Activated naive CD8-positive, alpha-beta T cell treated with anti-CD3 and anti-CD28 coated beads, Interleukin-2, amount 50 U/mL, for 24 hours (primary cell): ENCODE measurements at regions not wholly inside any gene's neighbourhood (a gene's known extent, or its start where the extent isn't known, plus 50 kb on each side); places are given as distances from the start of the nearest gene placed in this dataset.

Experiments
- ATAC-seq: fragments of 150-1000 bp; cut with Tn5 transposase; one replicate; pipeline ENCODE4 v1.10.0; 2021
- DNase-seq: peaks from one replicate; pipeline ENCODE4 v3.0.0; 2021
- H3K27ac Mint-ChIP-seq: one replicate; pipeline ENCODE4 v1.8.0; 2021; ENCODE audit warnings: mild to moderate bottlenecking, mixed read lengths
- H3K27me3 Mint-ChIP-seq: one replicate; pipeline ENCODE4 v1.8.0; 2021; ENCODE audit warnings: mixed read lengths
- H3K36me3 Mint-ChIP-seq: one replicate; pipeline ENCODE4 v1.8.0; 2021; ENCODE audit warnings: low read depth, mixed read lengths
- H3K4me1 Mint-ChIP-seq: one replicate; pipeline ENCODE4 v1.8.0; 2021; ENCODE audit warnings: mixed read lengths
- H3K4me3 Mint-ChIP-seq: one replicate; pipeline ENCODE4 v1.8.0; 2021; ENCODE audit warnings: mild to moderate bottlenecking, moderate library complexity, mixed read lengths
- H3K9me3 Mint-ChIP-seq: one replicate; pipeline ENCODE4 v1.8.0; 2021; ENCODE audit warnings: mixed read lengths

GRCh38 chr5:98425640-98426039 lies 347.8 kb upstream of the RGMB start:
- no peaks in the 10 kb centered on the region for H3K9me3 Mint-ChIP-seq

GRCh38 chr5:98428806-98429205 lies 344.7 kb upstream of the RGMB start:
- no peak for ATAC-seq
- Mint-ChIP-seq H3K27ac (no peak overlapping the region), H3K9me3 (no peaks in the 10 kb centered on the region), H3K27me3 (peaks cover 5% of the 10 kb centered on the region), H3K4me3 (no peak overlapping the region), H3K36me3 (no peaks in the 10 kb centered on the region), H3K4me1 (no peaks in the 10 kb centered on the region)
- DNase-seq, result no peak

More at GRCh38 chr5:98425640-98426039, 347.8 kb upstream of the RGMB start:
- no peak overlapping the region for H3K4me3 Mint-ChIP-seq
- ATAC-seq (no peak), DNase-seq (no peak)
- H3K36me3 Mint-ChIP-seq, result no peaks in the 10 kb centered on the region
- H3K4me1 Mint-ChIP-seq, result no peaks in the 10 kb centered on the region
- no peak overlapping the region for H3K27ac Mint-ChIP-seq
- H3K27me3 Mint-ChIP-seq, result peaks cover 5% of the 10 kb centered on the region

GRCh38 chr5:98432378-98432777 lies 341.1 kb upstream of the RGMB start:
- peaks cover 4% of the 10 kb centered on the region for H3K27me3 Mint-ChIP-seq
- no peaks in the 10 kb centered on the region for H3K9me3 Mint-ChIP-seq
- ATAC-seq (no peak), DNase-seq (no peak)
- H3K4me1 Mint-ChIP-seq, result no peaks in the 10 kb centered on the region
- H3K27ac Mint-ChIP-seq, result no peak overlapping the region
- no peak overlapping the region for H3K4me3 Mint-ChIP-seq
- H3K36me3 Mint-ChIP-seq, result no peaks in the 10 kb centered on the region

- ATAC-seq (no peak), DNase-seq (no peak)
- peaks cover 3% of the 10 kb centered on the region for H3K27me3 Mint-ChIP-seq
- H3K4me3 Mint-ChIP-seq, result no peak overlapping the region
- no peaks in the 10 kb centered on the region for H3K9me3 Mint-ChIP-seq
- no peaks in the 10 kb centered on the region for H3K36me3 Mint-ChIP-seq
- no peak overlapping the region for H3K27ac Mint-ChIP-seq
- no peaks in the 10 kb centered on the region for H3K4me1 Mint-ChIP-seq
These were observed 340.4 kb upstream of the RGMB start for GRCh38 chr5:98433022-98433421.

GRCh38 chr5:98433673-98434072 lies 339.8 kb upstream of the RGMB start:
- Mint-ChIP-seq H3K27me3 (no peaks in the 10 kb centered on the region), H3K27ac (no peak overlapping the region), H3K4me3 (no peak overlapping the region), H3K36me3 (no peaks in the 10 kb centered on the region), H3K4me1 (no peaks in the 10 kb centered on the region), H3K9me3 (no peaks in the 10 kb centered on the region)
- DNase-seq (no peak), ATAC-seq (no peak)

GRCh38 chr5:98436667-98437066 lies 336.8 kb upstream of the RGMB start:
- H3K36me3 Mint-ChIP-seq, result no peaks in the 10 kb centered on the region
- H3K4me3 Mint-ChIP-seq, result no peak overlapping the region
- no peaks in the 10 kb centered on the region for H3K4me1 Mint-ChIP-seq
- no peaks in the 10 kb centered on the region for H3K27me3 Mint-ChIP-seq
- ATAC-seq, result no peak
- peaks cover 10% of the 10 kb centered on the region for H3K9me3 Mint-ChIP-seq
- no peak overlapping the region for H3K27ac Mint-ChIP-seq
- DNase-seq, result no peak

- no peak for DNase-seq
- ATAC-seq, result no peak
- Mint-ChIP-seq H3K27me3 (no peaks in the 10 kb centered on the region), H3K9me3 (peaks cover 20% of the 10 kb centered on the region), H3K36me3 (no peaks in the 10 kb centered on the region), H3K27ac (no peak overlapping the region), H3K4me3 (no peak overlapping the region), H3K4me1 (no peaks in the 10 kb centered on the region)
These were observed 331.0 kb upstream of the RGMB start for GRCh38 chr5:98442448-98442847.

GRCh38 chr5:98443881-98444280 lies 329.6 kb upstream of the RGMB start:
- Mint-ChIP-seq H3K4me3 (no peak overlapping the region), H3K27me3 (no peaks in the 10 kb centered on the region), H3K4me1 (no peaks in the 10 kb centered on the region), H3K9me3 (peaks cover 20% of the 10 kb centered on the region), H3K27ac (no peak overlapping the region), H3K36me3 (no peaks in the 10 kb centered on the region)
- DNase-seq, result no peak
- no peak for ATAC-seq

- H3K27me3 Mint-ChIP-seq, result no peaks in the 10 kb centered on the region
- no peaks in the 10 kb centered on the region for H3K36me3 Mint-ChIP-seq
- no peaks in the 10 kb centered on the region for H3K4me1 Mint-ChIP-seq
- no peak for DNase-seq
- no peak overlapping the region for H3K4me3 Mint-ChIP-seq
- no peak for ATAC-seq
- no peaks in the 10 kb centered on the region for H3K9me3 Mint-ChIP-seq
- H3K27ac Mint-ChIP-seq, result no peak overlapping the region
These were observed 320.2 kb upstream of the RGMB start for GRCh38 chr5:98453296-98453695.

GRCh38 chr5:98454407-98454806 lies 319.1 kb upstream of the RGMB start:
- DNase-seq (no peak), ATAC-seq (no peak)
- no peaks in the 10 kb centered on the region for H3K27me3 Mint-ChIP-seq
- H3K27ac Mint-ChIP-seq, result no peak overlapping the region
- no peaks in the 10 kb centered on the region for H3K36me3 Mint-ChIP-seq
- no peaks in the 10 kb centered on the region for H3K9me3 Mint-ChIP-seq
- H3K4me1 Mint-ChIP-seq, result no peaks in the 10 kb centered on the region
- no peak overlapping the region for H3K4me3 Mint-ChIP-seq

- Mint-ChIP-seq H3K27me3 (no peaks in the 10 kb centered on the region), H3K27ac (no peak overlapping the region), H3K4me3 (no peak overlapping the region), H3K4me1 (no peaks in the 10 kb centered on the region), H3K9me3 (no peaks in the 10 kb centered on the region), H3K36me3 (no peaks in the 10 kb centered on the region)
- DNase-seq (no peak), ATAC-seq (no peak)
These were observed 318.6 kb upstream of the RGMB start for GRCh38 chr5:98454904-98455303.

- no peaks in the 10 kb centered on the region for H3K4me1 Mint-ChIP-seq
- no peak for ATAC-seq
- H3K27me3 Mint-ChIP-seq, result no peaks in the 10 kb centered on the region
- H3K27ac Mint-ChIP-seq, result no peak overlapping the region
- no peaks in the 10 kb centered on the region for H3K9me3 Mint-ChIP-seq
- H3K4me3 Mint-ChIP-seq, result no peak overlapping the region
- DNase-seq, result no peak
- no peaks in the 10 kb centered on the region for H3K36me3 Mint-ChIP-seq
These were observed 317.8 kb upstream of the RGMB start for GRCh38 chr5:98455665-98456064.

- no peaks in the 10 kb centered on the region for H3K4me1 Mint-ChIP-seq
- ATAC-seq (no peak), DNase-seq (no peak)
- H3K27me3 Mint-ChIP-seq, result no peaks in the 10 kb centered on the region
- no peak overlapping the region for H3K4me3 Mint-ChIP-seq
- no peaks in the 10 kb centered on the region for H3K9me3 Mint-ChIP-seq
- no peak overlapping the region for H3K27ac Mint-ChIP-seq
- H3K36me3 Mint-ChIP-seq, result no peaks in the 10 kb centered on the region
These were observed 315.5 kb upstream of the RGMB start for GRCh38 chr5:98458004-98458403.

GRCh38 chr5:98458726-98459125 lies 314.7 kb upstream of the RGMB start:
- Mint-ChIP-seq H3K27me3 (no peaks in the 10 kb centered on the region), H3K36me3 (no peaks in the 10 kb centered on the region), H3K27ac (no peak overlapping the region), H3K4me1 (no peaks in the 10 kb centered on the region), H3K9me3 (no peaks in the 10 kb centered on the region), H3K4me3 (no peak overlapping the region)
- DNase-seq, result no peak
- no peak for ATAC-seq

- Mint-ChIP-seq H3K27ac (no peak overlapping the region), H3K36me3 (no peaks in the 10 kb centered on the region), H3K9me3 (no peaks in the 10 kb centered on the region), H3K4me1 (no peaks in the 10 kb centered on the region), H3K27me3 (no peaks in the 10 kb centered on the region), H3K4me3 (no peak overlapping the region)
- ATAC-seq (no peak), DNase-seq (no peak)
These were observed 312.9 kb upstream of the RGMB start for GRCh38 chr5:98460536-98460935.

GRCh38 chr5:98461485-98461884 lies 312.0 kb upstream of the RGMB start:
- Mint-ChIP-seq H3K4me3 (no peak overlapping the region), H3K27ac (no peak overlapping the region), H3K9me3 (no peaks in the 10 kb centered on the region), H3K27me3 (no peaks in the 10 kb centered on the region), H3K36me3 (no peaks in the 10 kb centered on the region), H3K4me1 (no peaks in the 10 kb centered on the region)
- DNase-seq (no peak), ATAC-seq (no peak)
